ENCODE measurements at regions not wholly inside any gene's neighbourhood (a gene's known extent, or its start where the extent isn't known, plus 50 kb on each side); places are given as distances from the start of the nearest gene placed in this dataset.

DNA sequence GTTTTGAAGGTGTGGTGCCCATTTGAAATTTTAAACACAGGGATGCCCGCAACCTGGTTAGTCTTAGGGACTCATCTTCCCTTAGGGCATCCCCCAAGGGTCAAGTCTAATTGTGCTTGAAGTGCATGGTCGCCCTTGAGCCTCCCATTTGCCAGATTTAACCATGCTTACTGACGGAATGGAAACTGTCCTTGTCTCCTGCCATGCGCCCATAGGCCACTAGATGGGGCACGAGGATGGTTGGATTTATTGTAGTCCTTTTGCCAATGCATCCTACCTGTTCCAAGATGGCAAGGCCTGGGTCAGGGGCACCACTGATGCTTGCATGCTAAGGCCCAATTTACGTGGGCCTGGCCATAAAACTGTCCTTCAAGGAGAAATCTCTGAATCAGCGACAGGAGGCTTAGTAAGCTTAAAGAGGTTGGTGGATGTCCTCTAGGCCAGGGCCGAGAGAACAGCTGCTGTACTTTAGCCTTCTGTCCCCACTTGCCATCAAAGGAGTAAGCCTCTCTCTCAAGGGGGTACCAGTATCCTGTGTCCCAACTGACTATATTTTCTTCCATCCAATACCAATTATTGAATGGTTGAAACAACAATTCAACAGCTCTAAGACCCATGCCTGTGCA is 355.4 kb downstream of the OTOL1 start:
- TF ChIP-seq, protein P1, sequence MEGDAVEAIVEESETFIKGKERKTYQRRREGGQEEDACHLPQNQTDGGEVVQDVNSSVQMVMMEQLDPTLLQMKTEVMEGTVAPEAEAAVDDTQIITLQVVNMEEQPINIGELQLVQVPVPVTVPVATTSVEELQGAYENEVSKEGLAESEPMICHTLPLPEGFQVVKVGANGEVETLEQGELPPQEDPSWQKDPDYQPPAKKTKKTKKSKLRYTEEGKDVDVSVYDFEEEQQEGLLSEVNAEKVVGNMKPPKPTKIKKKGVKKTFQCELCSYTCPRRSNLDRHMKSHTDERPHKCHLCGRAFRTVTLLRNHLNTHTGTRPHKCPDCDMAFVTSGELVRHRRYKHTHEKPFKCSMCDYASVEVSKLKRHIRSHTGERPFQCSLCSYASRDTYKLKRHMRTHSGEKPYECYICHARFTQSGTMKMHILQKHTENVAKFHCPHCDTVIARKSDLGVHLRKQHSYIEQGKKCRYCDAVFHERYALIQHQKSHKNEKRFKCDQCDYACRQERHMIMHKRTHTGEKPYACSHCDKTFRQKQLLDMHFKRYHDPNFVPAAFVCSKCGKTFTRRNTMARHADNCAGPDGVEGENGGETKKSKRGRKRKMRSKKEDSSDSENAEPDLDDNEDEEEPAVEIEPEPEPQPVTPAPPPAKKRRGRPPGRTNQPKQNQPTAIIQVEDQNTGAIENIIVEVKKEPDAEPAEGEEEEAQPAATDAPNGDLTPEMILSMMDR (IDR thresholded peaks at IDR 0.05) = no peak
- Histone ChIP-seq H3K27me3 (ENCODE audit: control insufficient read depth, insufficient read depth, low read length) (no peaks in the 10 kb centered on the region), H3K36me3 (ENCODE audit: control insufficient read depth, insufficient read depth, low read length) (no peaks in the 10 kb centered on the region), H3K4me3 (ENCODE audit: low read depth, low read length) (no peak overlapping the region), H3K4me1 (no peaks in the 10 kb centered on the region), H3K27ac (no peak overlapping the region), H3K9me3 (ENCODE audit: control insufficient read depth, low read length) (no peaks in the 10 kb centered on the region), H3K4me2 (ENCODE audit: low read length) (no peak overlapping the region), H3K79me2 (no peaks in the 10 kb centered on the region), H3K9ac (no peak overlapping the region), H2AFZ (no peak overlapping the region)

DNA sequence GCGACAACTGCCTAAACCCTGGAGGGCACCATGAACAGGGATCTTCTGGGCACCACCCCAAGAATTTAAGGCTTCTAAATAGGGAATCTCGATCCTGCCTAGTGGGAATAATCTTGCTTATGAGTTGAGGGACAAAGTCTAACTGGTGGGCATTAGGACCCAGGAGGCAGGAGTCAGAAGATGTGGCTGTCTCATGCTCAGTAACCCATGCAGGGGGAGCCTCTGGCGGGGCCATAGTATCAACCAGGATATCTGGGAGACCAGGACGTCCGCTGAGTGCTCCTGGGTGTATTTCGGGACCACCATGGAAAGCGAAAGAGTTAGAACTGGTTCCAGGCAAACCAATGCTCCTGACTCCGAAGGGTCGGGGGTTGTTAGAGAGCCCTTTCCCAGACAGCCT is 356.1 kb downstream of the OTOL1 start:
- Histone ChIP-seq H3K4me3 (ENCODE audit: low read depth, low read length) (no peak overlapping the region), H3K27ac (no peak overlapping the region), H3K9ac (no peak overlapping the region), H3K27me3 (ENCODE audit: control insufficient read depth, insufficient read depth, low read length) (no peaks in the 10 kb centered on the region), H2AFZ (no peak overlapping the region), H3K4me2 (ENCODE audit: low read length) (no peak overlapping the region), H3K4me1 (no peaks in the 10 kb centered on the region), H3K9me3 (ENCODE audit: control insufficient read depth, low read length) (no peaks in the 10 kb centered on the region), H3K36me3 (ENCODE audit: control insufficient read depth, insufficient read depth, low read length) (no peaks in the 10 kb centered on the region), H3K79me2 (no peaks in the 10 kb centered on the region)
- TF ChIP-seq, protein P1 (IDR thresholded peaks at IDR 0.05) = no peak

DNA sequence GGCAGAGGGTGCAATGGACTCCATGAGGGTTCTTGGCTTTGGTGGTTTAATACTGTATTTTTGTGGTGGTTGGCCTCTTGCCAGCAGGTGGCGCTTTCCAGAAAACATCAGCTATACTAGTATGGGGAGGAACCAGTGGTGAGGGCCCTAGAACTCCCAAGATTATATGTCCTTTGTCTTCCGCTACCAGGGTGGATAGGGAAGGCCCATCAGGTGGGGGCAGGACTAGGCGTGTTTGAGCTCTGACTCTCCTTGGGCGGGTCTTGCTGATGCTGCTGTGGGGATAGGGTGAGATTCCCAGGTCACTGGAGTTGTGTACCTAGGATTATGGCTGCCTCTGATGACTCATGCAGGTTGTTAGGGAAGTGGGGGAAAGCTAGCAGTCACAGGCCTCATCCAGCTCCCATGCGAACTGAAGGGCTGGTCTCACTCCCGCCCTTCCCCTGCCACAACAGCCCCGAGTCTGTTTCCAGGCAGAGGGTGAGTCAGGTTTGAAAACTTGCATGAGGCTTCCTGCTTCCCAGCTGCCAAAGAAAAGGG is 357.7 kb downstream of the OTOL1 start:
- Histone ChIP-seq H3K36me3 (ENCODE audit: control insufficient read depth, insufficient read depth, low read length) (no peaks in the 10 kb centered on the region), H3K27me3 (ENCODE audit: control insufficient read depth, insufficient read depth, low read length) (no peaks in the 10 kb centered on the region), H3K9me3 (ENCODE audit: control insufficient read depth, low read length) (no peaks in the 10 kb centered on the region), H2AFZ (no peak overlapping the region), H3K27ac (no peak overlapping the region), H3K4me3 (ENCODE audit: low read depth, low read length) (no peak overlapping the region), H3K4me1 (no peaks in the 10 kb centered on the region), H3K79me2 (no peaks in the 10 kb centered on the region), H3K4me2 (ENCODE audit: low read length) (no peak overlapping the region), H3K9ac (no peak overlapping the region)
- TF ChIP-seq, protein P1 (IDR thresholded peaks at IDR 0.05) = no peak

DNA sequence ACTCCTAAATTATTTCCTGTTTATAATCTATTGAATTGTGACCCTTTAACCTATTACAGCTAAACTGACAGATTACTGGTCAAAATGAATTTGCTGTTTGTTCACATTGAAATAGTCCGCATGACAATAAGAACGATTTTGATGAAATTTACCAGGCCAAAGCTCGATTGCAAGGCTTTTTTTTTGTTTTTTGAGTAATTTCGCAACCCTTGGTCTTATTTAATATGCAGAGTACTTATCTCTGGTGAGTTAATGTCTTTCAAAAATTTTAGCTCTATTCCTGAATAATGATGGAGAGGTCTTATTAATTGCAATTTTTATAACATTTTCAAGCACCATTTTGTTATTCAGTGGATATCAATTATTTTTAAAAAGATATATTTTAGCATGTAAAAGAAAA is 362.4 kb downstream of the OTOL1 start:
- H3K9me3 ChIP-seq (ENCODE audit: control insufficient read depth, low read length) = no peaks in the 10 kb centered on the region
- no peak overlapping the region for H2AFZ ChIP-seq
- TF ChIP-seq, protein P1 (IDR thresholded peaks at IDR 0.05) = no peak
- H3K4me3 ChIP-seq (ENCODE audit: low read depth, low read length) = no peak overlapping the region
- no peaks in the 10 kb centered on the region for H3K79me2 ChIP-seq
- no peak overlapping the region for H3K27ac ChIP-seq
- no peak overlapping the region for H3K4me2 ChIP-seq (ENCODE audit: low read length)
- H3K27me3 ChIP-seq (ENCODE audit: control insufficient read depth, insufficient read depth, low read length) = no peaks in the 10 kb centered on the region
- no peaks in the 10 kb centered on the region for H3K4me1 ChIP-seq
- no peak overlapping the region for H3K9ac ChIP-seq
- no peaks in the 10 kb centered on the region for H3K36me3 ChIP-seq (ENCODE audit: control insufficient read depth, insufficient read depth, low read length)

DNA sequence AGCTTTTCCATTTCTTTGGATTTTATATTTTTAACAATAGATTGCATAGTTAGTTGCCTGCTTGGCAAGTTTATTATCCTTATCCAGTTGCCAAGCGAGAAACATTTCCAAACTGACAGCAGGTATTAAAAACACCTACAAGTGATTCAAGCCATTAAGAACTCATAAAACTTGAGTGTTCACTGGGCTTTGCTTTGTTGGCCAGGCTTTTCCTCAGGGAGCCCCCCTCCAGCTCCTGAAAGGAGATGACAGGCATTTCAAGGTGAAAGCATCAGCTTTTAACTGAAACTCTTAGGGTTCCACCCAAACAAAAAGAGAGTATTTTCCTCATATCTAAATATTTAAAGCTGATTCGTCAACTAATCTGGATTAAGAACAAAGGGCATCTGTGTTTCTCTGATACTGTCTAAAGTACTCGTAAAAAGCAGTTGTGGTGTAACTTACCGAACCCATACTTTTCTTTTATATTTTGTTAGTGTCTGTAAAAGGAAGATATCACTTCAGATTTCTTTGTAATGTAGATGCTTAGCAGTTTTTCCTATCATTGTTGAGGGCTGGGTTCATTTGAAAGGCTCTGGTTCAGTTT is 363.4 kb downstream of the OTOL1 start:
- no peaks in the 10 kb centered on the region for H3K79me2 ChIP-seq
- H3K4me1 ChIP-seq = no peaks in the 10 kb centered on the region
- no peak overlapping the region for H2AFZ ChIP-seq
- no peak overlapping the region for H3K9ac ChIP-seq
- H3K4me2 ChIP-seq (ENCODE audit: low read length) = no peak overlapping the region
- TF ChIP-seq, protein P1 (IDR thresholded peaks at IDR 0.05) = no peak
- H3K4me3 ChIP-seq (ENCODE audit: low read depth, low read length) = no peak overlapping the region
- no peaks in the 10 kb centered on the region for H3K9me3 ChIP-seq (ENCODE audit: control insufficient read depth, low read length)
- H3K36me3 ChIP-seq (ENCODE audit: control insufficient read depth, insufficient read depth, low read length) = no peaks in the 10 kb centered on the region
- no peaks in the 10 kb centered on the region for H3K27me3 ChIP-seq (ENCODE audit: control insufficient read depth, insufficient read depth, low read length)
- no peak overlapping the region for H3K27ac ChIP-seq

Measured in parathyroid adenoma (tissue), 2 donors.